Pancreas (tissue), 10 donors: ENCODE measurements at regions not wholly inside any gene's neighbourhood (a gene's known extent, or its start where the extent isn't known, plus 50 kb on each side); places are given as distances from the start of the nearest gene placed in this dataset.

ENCODE experiments used
- ATAC-seq, 4 donors: fragments of 200-7000 bp; cut with Tn5 transposase; one replicate each; pipeline versions ENCODE4 v1.8.0 to v1.9.1; 2020; ENCODE audit warnings: mild to moderate bottlenecking in 4 of 4, moderate library complexity in 4 of 4
- DNase-seq, 6 donors: peaks; one replicate each; pipeline ENCODE4 v3.0.0-alpha.2; 2020
- FAIRE-seq: peaks from 2 replicates; lab custom pipeline; 2012; peaks lifted over from hg19 to GRCh38; lab: Jason Lieb, UNC
- H3K27ac ChIP-seq, 4 donors: fragments of 200-600 bp; sonication (generic); 1 replicate in 3 of 4; 2 replicates in 1 of 4; pipeline versions ENCODE4 v1.5.0 to v1.8.0; 2020
- H3K27me3 ChIP-seq, 4 donors: fragments of 200-600 bp; one replicate each; pipeline ENCODE4 v1.8.0; 2021
- H3K36me3 ChIP-seq, 3 donors: fragments of 200-600 bp; sonication (generic) in 1 of 3; one replicate each; pipeline versions ENCODE4 v1.5.0 to v1.8.0; 2020 to 2021
- H3K4me1 ChIP-seq, 3 donors: fragments of 200-600 bp; one replicate each; pipeline ENCODE4 v1.8.0; 2021
- H3K4me3 ChIP-seq, 4 donors: fragments of 200-600 bp; sonication (generic) in 2 of 4; one replicate each; pipeline versions ENCODE4 v1.5.0 to v1.8.0; 2020 to 2021
- H3K9me3 ChIP-seq, 4 donors: fragments of 200-600 bp; one replicate each; pipeline ENCODE4 v1.8.0; 2021
- CTCF ChIP-seq, 4 donors: fragments of 200-600 bp; sonication (generic) in 3 of 4; IDR thresholded peaks; one replicate each; pipeline versions ENCODE4 v1.5.0 to v1.8.0; 2021; ENCODE audit warnings: antibody characterized with exemption in 4 of 4
- WGBS, 2 donors: extraction: QIAGEN DNeasy Blood & Tissue Kit; methylation state at CpG; one replicate each; pipeline ENCODE4 v1.1.7; 2013; 5-methylcytosine and 5-hydroxymethylcytosine counted together
- intact Hi-C, 3 donors: fragments of 100-400 bp; cut with DNase I; formaldehyde crosslinking; loops; one replicate each; pipeline versions ENCODE4 v1.11.1 to v1.14.2; 2022
- donor health status: healthy with polysubstance abuse.
- donor health status: DM: no; HTN: no; CAD: no; lungs with moderate emphysema.
- donor health status: DM: no; HTN: no; CAD: no.
- donor health status: control.
- donor health status: control.
- donor health status: Bipolar disorder and iron deficiency.
- donor health status: DM: yes; HTN: yes; CAD: no.
- donor health status: DM: no; HTN: no; CAD: no.
- donor health status: DM: no; HTN: no; CAD: no.
- donor health status: DM: yes; HTN: yes; CAD: no.

DNA sequence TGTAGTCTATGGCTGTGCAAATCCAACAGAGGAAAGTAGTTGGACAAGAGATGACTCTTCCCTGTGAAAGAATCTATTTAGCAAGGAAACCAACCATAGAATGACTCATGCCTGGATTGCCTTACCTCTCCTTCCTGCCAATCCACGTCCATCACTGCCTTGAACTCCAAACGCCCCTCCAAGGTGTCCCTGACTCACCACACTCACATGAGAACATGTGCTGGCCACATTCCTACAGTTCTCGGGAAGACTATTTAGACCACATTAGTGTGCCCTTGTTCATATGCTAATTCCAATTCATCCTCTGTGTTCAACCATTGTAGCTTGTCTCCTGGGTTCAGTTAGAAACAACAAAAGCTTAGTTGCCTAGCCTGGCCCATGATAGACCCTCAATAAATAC, 157.3 kb downstream of the SLC30A10 start:
- no peaks in the 10 kb centered on the region for H3K36me3 ChIP-seq
- no peaks in the 10 kb centered on the region for H3K27me3 ChIP-seq
- FAIRE-seq (no peak), ATAC-seq (no peak), DNase-seq (no peak)
- H3K27ac ChIP-seq = no peak overlapping the region
- no peak for TF ChIP-seq CTCF (IDR thresholded peaks at IDR 0.05)
- intact Hi-C loops = no loop called here
- no peak overlapping the region for H3K4me3 ChIP-seq
- 51 to 54% methylated on average over 3 of the region's 3 CpGs for WGBS, 2 donors
- H3K9me3 ChIP-seq = no peaks in the 10 kb centered on the region
- no peaks in the 10 kb centered on the region for H3K4me1 ChIP-seq

- DNase-seq = no peak
- Histone ChIP-seq H3K4me1 (no peaks in the 10 kb centered on the region), H3K36me3 (no peaks in the 10 kb centered on the region), H3K9me3 (no peaks in the 10 kb centered on the region), H3K4me3 (no peak overlapping the region), H3K27ac (no peak overlapping the region), H3K27me3 (no peaks in the 10 kb centered on the region)
- ATAC-seq = no peak
- TF ChIP-seq CTCF (IDR thresholded peaks at IDR 0.05) = no peak
- intact Hi-C loops = no loop called here
- no peak for FAIRE-seq
- 61 to 68% methylated on average over 2 of the region's 2 CpGs for WGBS, 2 donors
Measured at GRCh38 chr1:219763321-219763720, 150.4 kb upstream of the ZC3H11B start.

- FAIRE-seq (no peak), DNase-seq (no peak), ATAC-seq (no peak)
- Histone ChIP-seq H3K27me3 (no peaks in the 10 kb centered on the region), H3K4me3 (no peak overlapping the region), H3K4me1 (no peaks in the 10 kb centered on the region), H3K36me3 (no peaks in the 10 kb centered on the region), H3K27ac (no peak overlapping the region), H3K9me3 (no peaks in the 10 kb centered on the region)
- intact Hi-C loops = no loop called here
- no peak for TF ChIP-seq CTCF (IDR thresholded peaks at IDR 0.05)
- 48 to 56% methylated on average over 3 of the region's 3 CpGs for WGBS, 2 donors
Measured at GRCh38 chr1:219761208-219761860, 148.4 kb upstream of the ZC3H11B start.

- Histone ChIP-seq H3K27ac (no peak overlapping the region), H3K4me1 (no peaks in the 10 kb centered on the region), H3K9me3 (no peaks in the 10 kb centered on the region), H3K27me3 (no peaks in the 10 kb centered on the region), H3K36me3 (no peaks in the 10 kb centered on the region), H3K4me3 (no peak overlapping the region)
- 19 to 32% methylated on average over 1 of the region's 1 CpG for WGBS, 2 donors
- FAIRE-seq = no peak
- TF ChIP-seq CTCF (IDR thresholded peaks at IDR 0.05) = no peak
- intact Hi-C loops = no loop called here
- no peak for DNase-seq
- no peak for ATAC-seq
Measured at GRCh38 chr1:219759095-219759494, 146.2 kb upstream of the ZC3H11B start.

DNA sequence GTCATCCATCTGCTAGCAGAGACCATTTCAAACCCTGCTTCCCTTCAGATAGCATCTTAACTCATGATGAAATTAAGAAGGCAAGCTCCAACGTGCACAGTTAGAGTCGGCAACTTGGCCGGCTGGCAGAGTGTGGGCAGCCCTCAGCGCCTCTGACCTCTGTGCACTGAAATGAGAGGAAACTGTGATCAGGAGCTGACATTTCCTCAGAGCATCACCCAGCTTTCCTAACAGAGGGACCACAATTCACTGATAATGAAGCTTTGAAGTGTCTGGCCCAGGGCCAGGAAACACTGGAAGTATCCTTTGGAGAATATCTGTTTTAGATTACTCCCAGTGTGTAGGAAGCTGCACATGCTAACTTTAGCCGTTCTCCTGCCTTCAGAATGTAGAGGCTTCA, 145.0 kb upstream of the ZC3H11B start:
- 50 to 56% methylated on average over 5 of the region's 5 CpGs for WGBS, 2 donors
- Histone ChIP-seq H3K27me3 (no peaks in the 10 kb centered on the region), H3K9me3 (no peaks in the 10 kb centered on the region), H3K4me3 (no peak overlapping the region), H3K4me1 (no peaks in the 10 kb centered on the region), H3K36me3 (no peaks in the 10 kb centered on the region), H3K27ac (no peak overlapping the region)
- no peak for DNase-seq
- intact Hi-C loops = no loop called here
- no peak for ATAC-seq
- FAIRE-seq = no peak
- TF ChIP-seq CTCF (IDR thresholded peaks at IDR 0.05) = no peak
